ENCODE measurements at regions not wholly inside any gene's neighbourhood (a gene's known extent, or its start where the extent isn't known, plus 50 kb on each side); places are given as distances from the start of the nearest gene placed in this dataset.

DNA sequence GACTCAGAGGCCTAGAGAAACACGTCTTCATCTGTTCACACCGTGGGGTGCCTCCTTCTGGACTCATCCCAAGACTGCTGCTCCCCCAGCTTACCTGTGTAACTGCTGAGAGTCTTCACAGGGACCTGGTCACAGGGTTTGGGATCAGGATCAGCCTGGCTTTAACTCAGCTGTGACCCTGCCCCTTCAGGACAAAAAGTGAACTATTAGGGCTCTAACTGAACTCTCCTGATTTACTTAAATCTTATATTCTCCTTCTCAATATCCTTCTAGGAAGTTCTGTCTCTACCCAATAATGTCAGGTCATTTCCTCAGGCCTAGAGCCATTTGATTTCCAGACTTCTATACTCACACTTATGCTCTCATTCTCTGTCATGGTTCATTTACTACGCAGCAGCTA is 108.4 kb downstream of the ZNF280B start:
- H3K9me3 Mint-ChIP-seq: no peaks in the 10 kb centered on the region
- DNase-seq: no peak

More for the DNA sequence above, 108.4 kb downstream of the ZNF280B start:
- no peak overlapping the region for H4K8ac ChIP-seq (replicated peaks; ENCODE audit: insufficient read length, low read depth, low read length)
- WGBS (ENCODE audit: extremely low coverage, insufficient read length, low lambda C conversion rate): no CpG with 5 or more reads among the region's 3 CpGs
- no peak overlapping the region for H3K4ac ChIP-seq (ENCODE audit: low read depth, low read length)
- H3K14ac ChIP-seq (ENCODE audit: insufficient read depth, low read length): no peak overlapping the region
- no peak overlapping the region for H2AK5ac ChIP-seq (ENCODE audit: insufficient read length, low read length)
- H2AFZ ChIP-seq (ENCODE audit: low read length): no peak overlapping the region
- no peak overlapping the region for H2BK5ac ChIP-seq (ENCODE audit: insufficient read length, low read length)
- TF ChIP-seq, protein P1, sequence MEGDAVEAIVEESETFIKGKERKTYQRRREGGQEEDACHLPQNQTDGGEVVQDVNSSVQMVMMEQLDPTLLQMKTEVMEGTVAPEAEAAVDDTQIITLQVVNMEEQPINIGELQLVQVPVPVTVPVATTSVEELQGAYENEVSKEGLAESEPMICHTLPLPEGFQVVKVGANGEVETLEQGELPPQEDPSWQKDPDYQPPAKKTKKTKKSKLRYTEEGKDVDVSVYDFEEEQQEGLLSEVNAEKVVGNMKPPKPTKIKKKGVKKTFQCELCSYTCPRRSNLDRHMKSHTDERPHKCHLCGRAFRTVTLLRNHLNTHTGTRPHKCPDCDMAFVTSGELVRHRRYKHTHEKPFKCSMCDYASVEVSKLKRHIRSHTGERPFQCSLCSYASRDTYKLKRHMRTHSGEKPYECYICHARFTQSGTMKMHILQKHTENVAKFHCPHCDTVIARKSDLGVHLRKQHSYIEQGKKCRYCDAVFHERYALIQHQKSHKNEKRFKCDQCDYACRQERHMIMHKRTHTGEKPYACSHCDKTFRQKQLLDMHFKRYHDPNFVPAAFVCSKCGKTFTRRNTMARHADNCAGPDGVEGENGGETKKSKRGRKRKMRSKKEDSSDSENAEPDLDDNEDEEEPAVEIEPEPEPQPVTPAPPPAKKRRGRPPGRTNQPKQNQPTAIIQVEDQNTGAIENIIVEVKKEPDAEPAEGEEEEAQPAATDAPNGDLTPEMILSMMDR (conservative IDR thresholded peaks at IDR 0.05): peak; percentile 29; the same call in 1 of the 3 replicates
- no peak overlapping the region for H3T11ph ChIP-seq (ENCODE audit: low read length)
- H3K79me1 ChIP-seq (ENCODE audit: insufficient read depth, low read depth, low read length, poor library complexity, severe bottlenecking): no peaks in the 10 kb centered on the region
- H3K4me1 Mint-ChIP-seq: no peaks in the 10 kb centered on the region
- no peak overlapping the region for H3K27ac ChIP-seq (ENCODE audit: insufficient read length, low read depth, low read length)
- no peak overlapping the region for H2BK20ac ChIP-seq (ENCODE audit: low read depth, low read length, poor library complexity, severe bottlenecking)
- H3K27ac Mint-ChIP-seq: no peak overlapping the region
- no peak overlapping the region for H3K4me3 Mint-ChIP-seq
- H3K23me2 ChIP-seq (ENCODE audit: insufficient read length, low read depth, low read length, poor library complexity, severe bottlenecking): no peaks in the 10 kb centered on the region
- H3K56ac ChIP-seq (ENCODE audit: insufficient read length, low read depth, low read length): no peak overlapping the region
- peaks cover 81% of the 10 kb centered on the region for H3K27me3 ChIP-seq (ENCODE audit: insufficient read depth, low read length)
- no peaks in the 10 kb centered on the region for H3K79me2 ChIP-seq (ENCODE audit: insufficient read depth, low read length)
- H3K27me3 Mint-ChIP-seq (ENCODE audit: low read depth): peaks cover 100% of the 10 kb centered on the region
- H4K5ac ChIP-seq (ENCODE audit: insufficient read length, low read depth, low read length): no peak overlapping the region
- no peaks in the 10 kb centered on the region for H4K20me1 ChIP-seq (ENCODE audit: control insufficient read depth, insufficient read depth, insufficient read length)
- no peak overlapping the region for H3K23ac ChIP-seq (ENCODE audit: insufficient read length, low read depth, low read length)
- H3K18ac ChIP-seq (ENCODE audit: insufficient read length, low read depth, low read length): no peak overlapping the region
- no peak overlapping the region for H2BK120ac ChIP-seq (ENCODE audit: low read depth, low read length, poor library complexity, severe bottlenecking)
- no peaks in the 10 kb centered on the region; a peak in 1 of 7 replicates for H3K36me3 Mint-ChIP-seq (ENCODE audit: insufficient read depth in 1 of 3, low read depth in 3 of 3)
- no peak overlapping the region for H3K4me2 ChIP-seq (ENCODE audit: insufficient read depth, insufficient read length, low read length)
- H3K9me3 ChIP-seq (ENCODE audit: control insufficient read depth, low read depth, low read length): no peaks in the 10 kb centered on the region
- H3K9ac ChIP-seq (ENCODE audit: extremely low read depth, insufficient read length, low read length): no peak overlapping the region
- H3K4me1 ChIP-seq (ENCODE audit: insufficient read depth, low read length): no peaks in the 10 kb centered on the region
- H2BK15ac ChIP-seq (ENCODE audit: low read depth, low read length): no peak overlapping the region
- no peak overlapping the region for H2BK12ac ChIP-seq (ENCODE audit: insufficient read length, low read depth, low read length)
- H4K91ac ChIP-seq (ENCODE audit: insufficient read length, low read depth, low read length): no peak overlapping the region
